Endothelial cell of umbilical vein (primary cell): ENCODE measurements at regions not wholly inside any gene's neighbourhood (a gene's known extent, or its start where the extent isn't known, plus 50 kb on each side); places are given as distances from the start of the nearest gene placed in this dataset.
"Not testable (repeated sequence)": the region's sequence is repeated elsewhere in the genome, so short reads cannot be mapped to it uniquely, and the experiment has no call there.

Source experiments
- BruUV-seq: library from RNA; stranded (reverse); fragments of 400-500 nt; replicated peaks from 2 replicates; lab custom pipeline; 2021; lab: Mats Ljungman, UMichigan
- CTCF ChIA-PET: fragments of 300-600, 350-600 bp; sonication (Branson Sonifier 250); formaldehyde crosslinking; loops from one replicate; lab custom pipeline; 2021; ENCODE audit warnings: antibody characterized with exemption, inconsistent platforms; lab: Charles Lee
- POLR2A ChIA-PET: fragments of 300-600, 350-600 bp; sonication (Branson Sonifier 250); formaldehyde crosslinking; loops from one replicate; lab custom pipeline; 2021; ENCODE audit warnings: antibody characterized with exemption, inconsistent platforms; lab: Charles Lee
- DNase-seq: peaks from one replicate; pipeline ENCODE4 v3.0.0-alpha.2; 2011; ENCODE audit warnings: low read depth, low spot score
- FAIRE-seq: peaks from 2 replicates; lab custom pipeline; 2011; peaks lifted over from hg19 to GRCh38; lab: Jason Lieb, UNC
- H2AFZ ChIP-seq: 2 replicates; pipeline ENCODE4 v1.6.0; 2012; ENCODE audit warnings: low read depth, low read length, control low read depth, inconsistent platforms
- H3K27ac ChIP-seq: 2 replicates; pipeline ENCODE4 v1.5.1; 2011; ENCODE audit warnings: low read depth, mild to moderate bottlenecking, control low read depth, low read length, moderate library complexity; ENCODE audit not compliant: insufficient read depth
- H3K27me3 ChIP-seq, 2 experiments: 2 replicates each; pipeline versions ENCODE4 v1.6.0 to v1.6.1; 2011; ENCODE audit warnings: low read length in 2 of 2, mixed read lengths in 1 of 2; ENCODE audit not compliant: control insufficient read depth in 2 of 2, insufficient read depth in 2 of 2
- H3K36me3 ChIP-seq, 2 experiments: 2 replicates in 1 of 2; 3 replicates in 1 of 2; pipeline ENCODE4 v1.5.1; 2011; ENCODE audit warnings: low read length in 2 of 2, mild to moderate bottlenecking in 1 of 2, moderate library complexity in 1 of 2; ENCODE audit not compliant: control insufficient read depth in 2 of 2, insufficient read depth in 2 of 2; ENCODE audit errors: extremely low read depth in 1 of 2
- H3K4me1 ChIP-seq: 3 replicates; pipeline ENCODE4 v1.5.1; 2011; ENCODE audit warnings: mild to moderate bottlenecking, low read length; ENCODE audit not compliant: control insufficient read depth, insufficient read depth; ENCODE audit errors: extremely low read depth
- H3K4me2 ChIP-seq: 2 replicates; pipeline ENCODE4 v1.6.1; 2011; ENCODE audit warnings: low read length, control low read depth, mixed read lengths; ENCODE audit not compliant: insufficient read depth
- H3K4me3 ChIP-seq, 3 experiments: fragments of 200-600 bp in 1 of 3; sonication (generic), shearing (Covaris generic) in 1 of 3; replicated peaks in 1 of 3; 2 replicates each; pipeline ENCODE4 v1.5.1; 2011 to 2016; ENCODE audit warnings: control low read depth in 3 of 3, low read length in 3 of 3, mild to moderate bottlenecking in 2 of 3, inconsistent platforms in 1 of 3, low read depth in 1 of 3, moderate library complexity in 1 of 3; ENCODE audit not compliant: insufficient read depth in 1 of 3
- H3K79me2 ChIP-seq: 2 replicates; pipeline ENCODE4 v1.6.0; 2012; ENCODE audit warnings: low read length, inconsistent platforms; ENCODE audit not compliant: control insufficient read depth, insufficient read depth
- H3K9ac ChIP-seq: replicated peaks from 2 replicates; pipeline ENCODE3; 2011; ENCODE audit warnings: low read length, control low read depth; ENCODE audit not compliant: insufficient read depth; ENCODE audit errors: extremely low read depth
- H3K9me1 ChIP-seq: replicated peaks from 3 replicates; pipeline ENCODE4 v1.6.0; 2011; ENCODE audit warnings: mild to moderate bottlenecking, low read length; ENCODE audit not compliant: control insufficient read depth, insufficient read depth; ENCODE audit errors: extremely low read depth
- H3K9me3 ChIP-seq: replicated peaks from 2 replicates; pipeline ENCODE4 v1.5.1; 2012; ENCODE audit warnings: low read length, inconsistent platforms; ENCODE audit not compliant: control insufficient read depth, insufficient read depth
- H4K20me1 ChIP-seq: replicated peaks from 2 replicates; pipeline ENCODE3; 2011; ENCODE audit warnings: mild to moderate bottlenecking, low read length; ENCODE audit not compliant: control insufficient read depth, insufficient read depth; ENCODE audit errors: extremely low read depth
- EZH2 ChIP-seq: IDR thresholded peaks from 2 replicates; pipeline ENCODE4 v1.6.1; 2012; ENCODE audit warnings: borderline replicate concordance, low read depth, mild to moderate bottlenecking, moderate library complexity, low read length, inconsistent platforms; ENCODE audit not compliant: severe bottlenecking
- FOS ChIP-seq: IDR thresholded peaks from 2 replicates; pipeline ENCODE4 v1.6.1; 2011; ENCODE audit warnings: mild to moderate bottlenecking, low read length, moderate library complexity, borderline replicate concordance; ENCODE audit not compliant: insufficient read depth
- GATA2 ChIP-seq: IDR thresholded peaks from 2 replicates; pipeline ENCODE4 v1.7.0; 2011; ENCODE audit warnings: low read depth, mild to moderate bottlenecking, moderate library complexity, mixed read lengths, low read length; ENCODE audit not compliant: insufficient read length, insufficient read depth
- JUN ChIP-seq: IDR thresholded peaks from 2 replicates; pipeline ENCODE4 v1.6.1; 2011; ENCODE audit warnings: borderline replicate concordance, low read depth; ENCODE audit not compliant: insufficient read length, insufficient read depth
- MYC ChIP-seq: IDR thresholded peaks from one replicate; pipeline ENCODE4 v1.6.1; 2011; ENCODE audit warnings: mild to moderate bottlenecking, low read depth, low read length
- POLR2A ChIP-seq: IDR thresholded peaks from 2 replicates; pipeline ENCODE4 v1.6.1; 2012; ENCODE audit warnings: low read depth, mild to moderate bottlenecking, control low read depth, low read length
- POLR2AphosphoS5 ChIP-seq: IDR thresholded peaks from 2 replicates; pipeline ENCODE4 v1.6.1; 2012; ENCODE audit warnings: low read depth, mild to moderate bottlenecking, control low read depth, low read length, moderate library complexity; ENCODE audit not compliant: insufficient read depth
- dilution Hi-C: fragments of 300-500 bp; cut with MboI; formaldehyde crosslinking; loops from one replicate; pipeline ENCODE4 v1.15.0; 2019; ENCODE audit warnings: low sequenced_read_pairs; ENCODE audit not compliant: extremely low pct_ligation_motif_present
- intact Hi-C: fragments of 100-400 bp; cut with micrococcal nuclease; formaldehyde crosslinking; loops from one replicate; pipeline ENCODE4 v1.10.0; 2022
- TF ChIP-seq, protein P1 (sequence below), 2 donors: IDR thresholded peaks; 1 replicate in 1 of 2; 2 replicates in 1 of 2; pipeline ENCODE4 v1.5.1; 2011; ENCODE audit warnings: low read length in 2 of 2, mild to moderate bottlenecking in 2 of 2, moderate library complexity in 2 of 2, control low read depth in 1 of 2, inconsistent platforms in 1 of 2, low read depth in 1 of 2; ENCODE audit not compliant: insufficient read depth in 1 of 2; ENCODE audit errors: extremely low read depth in 1 of 2
- TF ChIP-seq, protein P2 (sequence below): IDR thresholded peaks from 2 replicates; pipeline ENCODE4 v1.6.1; 2011; ENCODE audit not compliant: insufficient read depth, insufficient read length

DNA sequence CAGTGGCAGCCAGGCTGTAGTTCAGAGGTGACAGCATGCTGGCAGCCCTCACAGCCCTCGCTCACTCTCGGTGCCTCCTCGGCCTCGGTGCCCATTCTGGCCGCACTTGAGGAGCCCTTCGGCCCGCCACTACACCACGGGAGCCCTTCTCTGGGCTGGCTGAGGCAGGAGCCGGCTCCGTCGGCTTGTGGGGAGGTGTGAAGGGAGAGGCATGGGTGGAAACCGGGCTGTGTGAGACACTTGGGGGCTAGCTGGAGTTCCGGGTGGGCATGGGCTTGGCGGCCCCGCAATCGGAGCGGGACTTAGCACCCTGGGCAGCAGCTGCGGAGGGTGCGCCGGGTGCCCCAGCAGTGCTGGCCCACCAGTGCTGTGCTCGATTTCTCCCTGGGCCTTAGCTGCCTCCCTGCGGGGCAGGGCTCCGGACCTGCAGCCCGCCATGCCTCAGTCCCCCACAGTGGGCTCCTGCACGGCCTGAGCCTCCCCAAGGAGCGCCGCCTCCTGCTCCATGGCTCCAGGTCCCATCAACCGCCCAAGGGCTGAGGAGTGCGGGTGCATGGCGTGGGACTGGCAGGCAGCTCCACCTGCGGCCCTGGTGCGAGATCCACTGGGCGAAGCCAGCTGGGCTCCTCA, 396.8 kb downstream of the FAM72C start:
- ChIA-PET CTCF (no interaction called here), POLR2A (no interaction called here)
- FAIRE-seq = no peak

DNA sequence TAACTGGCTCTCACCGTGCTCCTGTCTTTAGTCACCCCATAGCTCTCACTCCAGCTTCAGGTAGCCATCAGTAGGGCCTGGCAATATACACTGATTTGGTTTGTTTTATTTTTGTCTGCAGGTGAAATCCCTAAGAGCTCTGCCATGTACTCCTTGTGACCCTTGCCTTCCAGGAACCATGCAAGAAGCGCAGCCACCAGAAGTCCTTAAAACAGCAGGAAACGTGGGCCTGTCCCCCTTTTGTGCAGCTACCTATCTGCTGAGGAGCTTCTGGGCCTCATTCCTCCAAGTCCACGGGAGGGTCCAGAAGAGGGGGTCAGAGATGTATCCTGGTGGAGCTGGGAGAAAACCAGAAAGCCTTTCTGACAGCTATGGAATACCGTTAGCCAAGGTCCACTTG, 399.1 kb downstream of the FAM72C start:
- H3K9me1 ChIP-seq, DNase-seq, H3K4me2 ChIP-seq, H4K20me1 ChIP-seq, H3K79me2 ChIP-seq, H3K4me3 ChIP-seq, BruUV-seq, H3K27me3 ChIP-seq, FAIRE-seq, H3K27ac ChIP-seq, H3K9me3 ChIP-seq, CTCF ChIA-PET, H3K9ac ChIP-seq, H2AFZ ChIP-seq, intact Hi-C loops, dilution Hi-C loops, POLR2A ChIA-PET, H3K36me3 ChIP-seq, H3K4me1 ChIP-seq: not testable (repeated sequence)

More for the DNA sequence above, 396.8 kb downstream of the FAM72C start:
- H3K9ac ChIP-seq = no peak overlapping the region
- no peak overlapping the region for H3K4me3 ChIP-seq
- H3K4me1 ChIP-seq = no peaks in the 10 kb centered on the region
- H3K36me3 ChIP-seq = no peaks in the 10 kb centered on the region
- no TSS peak for BruUV-seq
- dilution Hi-C loops (no loop called here), intact Hi-C loops (no loop called here)
- H3K9me1 ChIP-seq = no peaks in the 10 kb centered on the region
- TF ChIP-seq EZH2 = no peak
- TF ChIP-seq MYC = no peak
- TF ChIP-seq JUN = no peak
- no peak for TF ChIP-seq GATA2
- no peak for TF ChIP-seq FOS
- TF ChIP-seq POLR2AphosphoS5 = no peak
- TF ChIP-seq, protein P1, sequence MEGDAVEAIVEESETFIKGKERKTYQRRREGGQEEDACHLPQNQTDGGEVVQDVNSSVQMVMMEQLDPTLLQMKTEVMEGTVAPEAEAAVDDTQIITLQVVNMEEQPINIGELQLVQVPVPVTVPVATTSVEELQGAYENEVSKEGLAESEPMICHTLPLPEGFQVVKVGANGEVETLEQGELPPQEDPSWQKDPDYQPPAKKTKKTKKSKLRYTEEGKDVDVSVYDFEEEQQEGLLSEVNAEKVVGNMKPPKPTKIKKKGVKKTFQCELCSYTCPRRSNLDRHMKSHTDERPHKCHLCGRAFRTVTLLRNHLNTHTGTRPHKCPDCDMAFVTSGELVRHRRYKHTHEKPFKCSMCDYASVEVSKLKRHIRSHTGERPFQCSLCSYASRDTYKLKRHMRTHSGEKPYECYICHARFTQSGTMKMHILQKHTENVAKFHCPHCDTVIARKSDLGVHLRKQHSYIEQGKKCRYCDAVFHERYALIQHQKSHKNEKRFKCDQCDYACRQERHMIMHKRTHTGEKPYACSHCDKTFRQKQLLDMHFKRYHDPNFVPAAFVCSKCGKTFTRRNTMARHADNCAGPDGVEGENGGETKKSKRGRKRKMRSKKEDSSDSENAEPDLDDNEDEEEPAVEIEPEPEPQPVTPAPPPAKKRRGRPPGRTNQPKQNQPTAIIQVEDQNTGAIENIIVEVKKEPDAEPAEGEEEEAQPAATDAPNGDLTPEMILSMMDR (IDR thresholded peaks at IDR 0.05; ENCODE audit: extremely low read depth in 1 of 2, insufficient read depth in 1 of 2, low read depth in 1 of 2, low read length in 2 of 2) = no peak
- TF ChIP-seq, protein P2, sequence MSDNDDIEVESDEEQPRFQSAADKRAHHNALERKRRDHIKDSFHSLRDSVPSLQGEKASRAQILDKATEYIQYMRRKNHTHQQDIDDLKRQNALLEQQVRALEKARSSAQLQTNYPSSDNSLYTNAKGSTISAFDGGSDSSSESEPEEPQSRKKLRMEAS = no peak
- no peak for TF ChIP-seq POLR2A
- no peak overlapping the region for H2AFZ ChIP-seq
- no peak for DNase-seq
- H3K9me3 ChIP-seq = no peaks in the 10 kb centered on the region
- H3K27ac ChIP-seq = no peak overlapping the region
- H3K27me3 ChIP-seq = no peaks in the 10 kb centered on the region
- H3K79me2 ChIP-seq = no peaks in the 10 kb centered on the region
- H4K20me1 ChIP-seq = no peaks in the 10 kb centered on the region
- H3K4me2 ChIP-seq = no peak overlapping the region

- H3K9ac ChIP-seq, H3K9me3 ChIP-seq, H3K4me2 ChIP-seq, H3K27ac ChIP-seq, H3K4me1 ChIP-seq, BruUV-seq, DNase-seq, dilution Hi-C loops, H4K20me1 ChIP-seq, CTCF ChIA-PET, H3K79me2 ChIP-seq, FAIRE-seq, intact Hi-C loops, POLR2A ChIA-PET, H3K9me1 ChIP-seq, H3K4me3 ChIP-seq, H3K27me3 ChIP-seq, H2AFZ ChIP-seq, H3K36me3 ChIP-seq: not testable (repeated sequence)
These were observed 408.0 kb downstream of the FAM72C start for GRCh38 chr1:143563761-143564160.
